Uterus (tissue), 2 donors: ENCODE measurements at regions not wholly inside any gene's neighbourhood (a gene's known extent, or its start where the extent isn't known, plus 50 kb on each side); places are given as distances from the start of the nearest gene placed in this dataset.

Experiments
- POLR2A ChIP-seq, 2 donors: fragments of 450-650 bp; IDR thresholded peaks; one replicate each; pipeline ENCODE4 v1.6.1; 2016; ENCODE audit warnings: antibody characterized with exemption in 2 of 2, mild to moderate bottlenecking in 1 of 2, moderate library complexity in 1 of 2
- TF ChIP-seq, protein P1 (sequence below), 4 experiments: fragments of 200-600 bp in 2 of 4; fragments of 450-650 bp in 2 of 4; sonication (generic) in 2 of 4; IDR thresholded peaks; one replicate each; pipeline ENCODE4 v1.5.1; 2016 to 2019; ENCODE audit warnings: antibody characterized with exemption in 4 of 4, mild to moderate bottlenecking in 2 of 4, moderate library complexity in 1 of 4

DNA sequence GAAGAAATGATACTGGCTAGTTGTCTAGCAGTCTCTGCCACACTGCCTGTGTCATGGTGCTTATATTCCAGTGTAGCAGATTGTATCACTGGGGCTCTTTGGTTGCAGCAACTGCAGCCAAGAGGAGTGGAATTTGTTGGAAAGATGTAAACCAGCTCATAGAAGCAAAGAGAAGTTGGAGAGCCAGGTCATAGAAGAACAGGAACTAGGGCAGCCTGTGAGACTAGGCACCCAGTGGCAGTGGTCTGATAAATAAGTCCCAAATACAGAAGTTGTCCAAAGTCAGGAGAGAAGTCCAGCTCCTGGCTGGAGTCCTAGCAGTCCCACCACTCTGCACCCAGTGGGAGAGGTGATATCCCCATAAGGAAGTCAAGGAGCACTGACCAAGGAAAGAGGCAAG lies 172.5 kb upstream of the ARID2 start:
- no peak for TF ChIP-seq POLR2A (IDR thresholded peaks at IDR 0.05)
- TF ChIP-seq, protein P1, sequence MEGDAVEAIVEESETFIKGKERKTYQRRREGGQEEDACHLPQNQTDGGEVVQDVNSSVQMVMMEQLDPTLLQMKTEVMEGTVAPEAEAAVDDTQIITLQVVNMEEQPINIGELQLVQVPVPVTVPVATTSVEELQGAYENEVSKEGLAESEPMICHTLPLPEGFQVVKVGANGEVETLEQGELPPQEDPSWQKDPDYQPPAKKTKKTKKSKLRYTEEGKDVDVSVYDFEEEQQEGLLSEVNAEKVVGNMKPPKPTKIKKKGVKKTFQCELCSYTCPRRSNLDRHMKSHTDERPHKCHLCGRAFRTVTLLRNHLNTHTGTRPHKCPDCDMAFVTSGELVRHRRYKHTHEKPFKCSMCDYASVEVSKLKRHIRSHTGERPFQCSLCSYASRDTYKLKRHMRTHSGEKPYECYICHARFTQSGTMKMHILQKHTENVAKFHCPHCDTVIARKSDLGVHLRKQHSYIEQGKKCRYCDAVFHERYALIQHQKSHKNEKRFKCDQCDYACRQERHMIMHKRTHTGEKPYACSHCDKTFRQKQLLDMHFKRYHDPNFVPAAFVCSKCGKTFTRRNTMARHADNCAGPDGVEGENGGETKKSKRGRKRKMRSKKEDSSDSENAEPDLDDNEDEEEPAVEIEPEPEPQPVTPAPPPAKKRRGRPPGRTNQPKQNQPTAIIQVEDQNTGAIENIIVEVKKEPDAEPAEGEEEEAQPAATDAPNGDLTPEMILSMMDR (IDR thresholded peaks at IDR 0.05), result no peak
